Mesenchymal stem cell (in vitro differentiated cells and primary cell): ENCODE measurements at regions not wholly inside any gene's neighbourhood (a gene's known extent, or its start where the extent isn't known, plus 50 kb on each side); places are given as distances from the start of the nearest gene placed in this dataset.
A peak's percentile ranks its signal among the peaks of the same experiment; 100 is the strongest.

Experiments
- DNase-seq: peaks from one replicate; pipeline ENCODE4 v3.0.0-alpha.2; 2013
- H2AFZ ChIP-seq: one replicate; pipeline ENCODE4 v1.6.1; 2013; ENCODE audit warnings: low read depth, mild to moderate bottlenecking, control low read depth, inconsistent platforms, low read length, moderate library complexity
- H2AK5ac ChIP-seq: 2 replicates; pipeline ENCODE4 v1.6.1; 2013; ENCODE audit warnings: low read length, moderate library complexity, mild to moderate bottlenecking, inconsistent platforms; ENCODE audit not compliant: severe bottlenecking
- H2BK120ac ChIP-seq: one replicate; pipeline ENCODE4 v1.6.1; 2013; ENCODE audit warnings: low read depth, mild to moderate bottlenecking, inconsistent platforms, low read length, moderate library complexity
- H2BK12ac ChIP-seq, 2 experiments: one replicate each; pipeline ENCODE4 v1.6.1; 2013; ENCODE audit warnings: inconsistent platforms in 2 of 2, low read length in 2 of 2, mild to moderate bottlenecking in 2 of 2, moderate library complexity in 2 of 2, control low read depth in 1 of 2
- H2BK15ac ChIP-seq: one replicate; pipeline ENCODE4 v1.6.1; 2013; ENCODE audit warnings: mild to moderate bottlenecking, low read depth, inconsistent platforms; ENCODE audit not compliant: poor library complexity, severe bottlenecking
- H2BK5ac ChIP-seq: 2 replicates; pipeline ENCODE4 v1.6.1; 2013; ENCODE audit warnings: low read depth, mild to moderate bottlenecking, low read length, control low read depth, inconsistent platforms; ENCODE audit not compliant: poor library complexity, severe bottlenecking
- H3K14ac ChIP-seq, 2 experiments: one replicate each; pipeline ENCODE4 v1.6.1; 2013; ENCODE audit warnings: inconsistent platforms in 2 of 2, low read length in 2 of 2, control low read depth in 1 of 2, mild to moderate bottlenecking in 1 of 2, moderate library complexity in 1 of 2
- H3K18ac ChIP-seq, 2 experiments: one replicate each; pipeline ENCODE4 v1.6.1; 2013; ENCODE audit warnings: inconsistent platforms in 2 of 2, low read length in 2 of 2, control low read depth in 1 of 2, low read depth in 1 of 2, mild to moderate bottlenecking in 1 of 2
- H3K23ac ChIP-seq, 2 experiments: one replicate each; pipeline ENCODE4 v1.6.1; 2013; ENCODE audit warnings: inconsistent platforms in 2 of 2, low read length in 2 of 2, mild to moderate bottlenecking in 2 of 2, moderate library complexity in 2 of 2, control low read depth in 1 of 2
- H3K27ac ChIP-seq: 2 replicates; pipeline ENCODE4 v1.5.1; 2013; ENCODE audit warnings: mild to moderate bottlenecking, moderate library complexity, low read length, control low read depth, inconsistent platforms; ENCODE audit not compliant: poor library complexity, severe bottlenecking
- H3K27me3 ChIP-seq, 2 experiments: 2 replicates each; pipeline versions ENCODE4 v1.6.1 to v1.7.0; 2013; ENCODE audit warnings: low read length in 2 of 2, mild to moderate bottlenecking in 2 of 2, moderate library complexity in 2 of 2, control low read depth in 1 of 2, inconsistent platforms in 1 of 2; ENCODE audit not compliant: control insufficient read depth in 1 of 2, insufficient read depth in 1 of 2
- H3K36me3 ChIP-seq, 2 experiments: 2 replicates each; pipeline versions ENCODE4 v1.6.1 to v1.7.0; 2013; ENCODE audit warnings: low read length in 2 of 2, control low read depth in 1 of 2, inconsistent platforms in 1 of 2, low read depth in 1 of 2, mild to moderate bottlenecking in 1 of 2; ENCODE audit not compliant: insufficient read depth in 2 of 2, control insufficient read depth in 1 of 2
- H3K4ac ChIP-seq, 2 experiments: one replicate each; pipeline ENCODE4 v1.6.1; 2013; ENCODE audit warnings: inconsistent platforms in 2 of 2, low read length in 2 of 2, mild to moderate bottlenecking in 2 of 2, moderate library complexity in 2 of 2, control low read depth in 1 of 2, low read depth in 1 of 2
- H3K4me1 ChIP-seq: 2 replicates; pipeline ENCODE4 v1.6.1; 2013; ENCODE audit warnings: low read depth, low read length, control low read depth; ENCODE audit not compliant: control insufficient read depth, insufficient read depth
- H3K4me2 ChIP-seq: 2 replicates; pipeline ENCODE4 v1.6.1; 2013; ENCODE audit warnings: low read length, mild to moderate bottlenecking, inconsistent platforms; ENCODE audit not compliant: poor library complexity, severe bottlenecking
- H3K4me3 ChIP-seq, 2 experiments: 2 replicates each; pipeline versions ENCODE4 v1.5.1 to v1.7.0; 2013; ENCODE audit warnings: low read length in 2 of 2, mild to moderate bottlenecking in 2 of 2, control low read depth in 1 of 2, low read depth in 1 of 2; ENCODE audit not compliant: insufficient read depth in 1 of 2
- H3K79me1 ChIP-seq: replicated peaks from 2 replicates; pipeline ENCODE4 v1.6.1; 2013; ENCODE audit warnings: mild to moderate bottlenecking, control low read depth, low read length, inconsistent platforms; ENCODE audit not compliant: poor library complexity, severe bottlenecking
- H3K9ac ChIP-seq: 2 replicates; pipeline ENCODE4 v1.7.0; 2013; ENCODE audit warnings: mild to moderate bottlenecking, low read length, moderate library complexity
- H3K9me3 ChIP-seq: 2 replicates; pipeline ENCODE4 v1.7.0; 2013; ENCODE audit warnings: mild to moderate bottlenecking, low read length; ENCODE audit not compliant: control insufficient read depth
- H4K8ac ChIP-seq: one replicate; pipeline ENCODE4 v1.6.1; 2013; ENCODE audit warnings: inconsistent platforms, mild to moderate bottlenecking, low read length, moderate library complexity
- H4K91ac ChIP-seq: one replicate; pipeline ENCODE4 v1.6.1; 2013; ENCODE audit warnings: mild to moderate bottlenecking, low read length, inconsistent platforms
- WGBS: methylation state at CpG from one replicate; pipeline ENCODE4 v1.1.7; 2013; ENCODE audit warnings: mixed read lengths; 5-methylcytosine and 5-hydroxymethylcytosine counted together

DNA sequence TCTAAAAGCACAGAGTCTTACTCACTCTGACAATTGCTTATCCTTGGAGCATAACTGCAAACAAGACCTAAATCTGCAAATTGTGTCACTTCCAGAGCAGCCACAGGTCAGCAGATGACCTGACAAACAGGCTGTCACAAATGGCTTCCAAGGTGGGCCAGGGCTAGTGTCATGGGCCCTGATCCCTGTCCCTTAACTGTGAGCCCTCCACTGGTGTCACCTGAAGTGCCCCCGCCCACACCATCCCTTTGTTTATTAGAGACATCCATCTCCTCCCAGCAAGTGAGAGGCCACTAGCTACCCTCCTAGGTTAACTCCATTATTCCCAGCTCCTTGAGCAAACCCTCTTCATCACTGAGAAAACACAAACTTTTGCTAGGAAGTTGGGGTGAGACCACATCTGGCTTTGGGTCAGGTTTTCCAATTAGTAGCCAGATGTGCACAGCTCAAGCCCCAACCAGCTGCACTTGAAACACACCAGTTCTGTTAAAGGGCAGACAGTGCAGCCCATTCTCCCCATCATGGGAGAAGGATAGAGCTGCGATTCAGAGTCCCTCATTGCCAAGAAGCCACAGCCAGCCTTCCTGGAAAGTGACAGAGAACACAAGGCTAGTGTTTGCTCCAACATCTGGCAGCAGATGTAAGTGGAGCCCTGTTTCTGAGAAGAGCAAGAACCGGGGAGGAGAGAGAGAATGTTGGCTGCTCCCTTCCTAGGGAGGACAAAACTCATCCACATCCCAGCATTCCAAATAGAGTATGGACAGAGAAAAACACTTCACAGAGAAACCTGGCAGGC is 75.7 kb upstream of the NANOS1 start:
- H3K4ac ChIP-seq, result no peak overlapping the region
- H3K9me3 ChIP-seq, result no peaks in the 10 kb centered on the region
- H3K14ac ChIP-seq, result no peak overlapping the region
- H3K4me2 ChIP-seq, result no peak overlapping the region
- H3K23ac ChIP-seq, result no peak overlapping the region
- H3K36me3 ChIP-seq, result no peaks in the 10 kb centered on the region
- no peak overlapping the region for H2BK15ac ChIP-seq
- no peak overlapping the region for H2AK5ac ChIP-seq
- 84% methylated on average over 3 of the region's 3 CpGs for WGBS
- H2BK120ac ChIP-seq, result no peak overlapping the region
- no peak overlapping the region for H2BK5ac ChIP-seq
- no peak overlapping the region for H3K27ac ChIP-seq
- peak overlapping the region; percentile 22 for H4K91ac ChIP-seq
- no peak overlapping the region for H3K18ac ChIP-seq
- no peaks in the 10 kb centered on the region for H3K79me1 ChIP-seq
- no peak overlapping the region for H4K8ac ChIP-seq
- DNase-seq, result no peak
- H3K4me1 ChIP-seq, result peaks cover 3% of the 10 kb centered on the region
- H3K9ac ChIP-seq, result no peak overlapping the region
- no peak overlapping the region for H2BK12ac ChIP-seq
- H3K4me3 ChIP-seq, result no peak overlapping the region
- no peak overlapping the region for H2AFZ ChIP-seq
- H3K27me3 ChIP-seq, result peaks cover 0 to 13% of the 10 kb centered on the region in 2 experiments

DNA sequence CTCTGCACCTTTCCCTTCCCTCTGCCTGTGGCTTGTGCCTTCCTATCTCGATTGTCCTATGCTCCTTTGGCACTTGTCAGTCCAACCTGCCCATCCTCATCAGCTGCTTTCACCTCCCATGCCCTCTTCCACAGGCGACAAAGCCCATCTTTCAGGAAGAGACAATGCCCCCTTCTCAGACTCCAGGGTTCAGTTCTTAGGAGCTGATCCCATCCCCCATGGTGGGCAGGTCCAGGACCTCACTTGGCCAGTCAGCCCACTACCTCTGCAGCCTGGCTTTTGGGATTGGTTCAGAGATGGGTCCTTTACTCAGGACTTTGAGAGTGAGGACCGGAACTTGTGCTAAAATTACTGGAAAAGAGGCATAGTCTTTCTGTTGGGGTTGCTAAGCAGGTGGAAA is 74.0 kb upstream of the NANOS1 start:
- no peak overlapping the region for H2AK5ac ChIP-seq
- H3K79me1 ChIP-seq, result no peaks in the 10 kb centered on the region
- H3K4me2 ChIP-seq, result no peak overlapping the region
- no peak overlapping the region for H4K91ac ChIP-seq
- H2BK12ac ChIP-seq, result no peak overlapping the region
- H3K9me3 ChIP-seq, result no peaks in the 10 kb centered on the region
- H3K18ac ChIP-seq, result no peak overlapping the region
- no peak overlapping the region for H2BK5ac ChIP-seq
- peaks cover 10% of the 10 kb centered on the region for H3K4me1 ChIP-seq
- no peak overlapping the region for H3K27ac ChIP-seq
- 82% methylated on average over 3 of the region's 3 CpGs for WGBS
- no peak overlapping the region for H3K4ac ChIP-seq
- no peak overlapping the region for H2AFZ ChIP-seq
- H3K36me3 ChIP-seq, result no peaks in the 10 kb centered on the region
- no peak overlapping the region for H2BK15ac ChIP-seq
- no peak overlapping the region for H3K23ac ChIP-seq
- DNase-seq, result no peak
- no peak overlapping the region for H3K14ac ChIP-seq
- H3K27me3 ChIP-seq, result peaks cover 0 to 13% of the 10 kb centered on the region in 2 experiments
- no peak overlapping the region for H3K9ac ChIP-seq
- no peak overlapping the region for H2BK120ac ChIP-seq
- H4K8ac ChIP-seq, result no peak overlapping the region
- no peak overlapping the region for H3K4me3 ChIP-seq

DNA sequence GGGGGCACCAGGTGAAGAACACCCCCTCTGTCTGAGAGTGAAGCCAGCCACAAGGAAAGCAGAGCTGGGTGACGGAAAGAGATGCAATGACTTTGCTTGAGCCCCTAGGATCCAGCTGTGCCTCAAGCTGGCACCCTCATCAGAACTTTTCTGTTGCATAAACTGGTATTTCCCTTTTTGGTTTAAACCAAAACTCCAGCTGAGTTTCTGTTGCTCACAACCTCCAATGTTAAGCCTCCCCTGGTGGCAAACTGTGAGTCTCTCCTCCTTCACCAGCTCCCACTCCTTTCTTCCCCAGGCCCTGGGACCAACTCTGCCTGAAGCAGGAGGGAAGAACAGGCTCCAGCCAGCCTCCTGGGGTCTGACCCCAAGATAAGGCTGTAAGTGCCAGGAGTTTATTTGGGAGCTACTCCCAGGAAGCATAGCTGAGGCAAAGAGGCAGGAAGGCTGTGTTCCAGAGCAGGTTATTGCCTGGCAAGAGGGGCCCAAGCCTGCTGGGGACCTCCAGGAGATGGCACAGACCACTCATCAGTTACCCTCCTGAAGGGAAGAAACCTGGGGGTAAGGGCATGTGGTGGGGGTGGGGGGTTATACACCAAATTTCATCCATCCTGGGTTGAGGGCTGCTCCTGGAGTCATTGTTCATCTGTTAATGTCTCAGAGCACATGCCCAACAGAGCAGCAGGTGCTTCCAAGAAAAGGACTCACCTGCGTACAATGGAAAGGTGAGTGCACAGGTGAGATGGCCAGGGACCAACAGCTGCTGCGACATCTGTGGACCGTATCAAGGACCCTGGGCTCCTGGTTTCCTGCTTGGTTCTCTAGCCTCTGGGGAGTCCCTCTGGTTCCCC is 73.3 kb upstream of the NANOS1 start:
- 85% methylated on average over 4 of the region's 4 CpGs for WGBS
- H3K27me3 ChIP-seq, result peaks cover 0 to 13% of the 10 kb centered on the region in 2 experiments

DNA sequence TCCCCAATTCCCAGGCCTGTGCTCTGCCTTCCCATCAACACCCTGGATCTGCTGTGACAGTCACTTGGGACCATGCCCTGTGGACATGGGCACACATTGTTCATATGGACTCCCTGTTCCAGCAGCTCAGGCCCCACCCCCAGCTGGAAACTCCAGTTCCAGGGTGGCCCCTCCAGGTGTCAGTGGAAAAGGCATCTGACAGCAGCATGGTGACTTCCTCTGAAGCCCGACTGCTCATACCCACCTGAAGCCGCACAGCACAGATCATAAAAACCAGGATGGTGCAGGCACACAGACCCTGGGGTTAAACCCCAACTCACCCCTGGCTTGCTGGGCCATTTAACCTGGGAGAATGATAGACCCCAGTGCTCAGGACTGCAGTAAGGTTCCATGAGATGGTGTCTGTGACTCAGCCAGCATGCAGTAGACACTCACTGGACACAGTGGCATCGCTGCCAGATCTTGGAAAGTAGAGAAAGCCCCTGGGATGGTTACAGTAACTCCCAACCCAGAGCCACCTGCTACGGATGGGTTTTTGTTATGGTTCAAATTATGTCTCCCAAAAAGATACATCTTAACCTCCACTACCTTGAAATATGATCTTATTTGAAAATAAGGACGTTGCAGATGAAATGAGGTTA is 72.6 kb upstream of the NANOS1 start:
- Histone ChIP-seq H2BK5ac (no peak overlapping the region), H2AK5ac (no peak overlapping the region), H3K79me1 (no peaks in the 10 kb centered on the region), H3K4me3 (no peak overlapping the region), H2BK15ac (no peak overlapping the region), H3K27ac (no peak overlapping the region), H2BK12ac (no peak overlapping the region), H2BK120ac (no peak overlapping the region), H3K14ac (no peak overlapping the region), H3K36me3 (no peaks in the 10 kb centered on the region), H3K23ac (no peak overlapping the region), H3K4me1 (peaks cover 10% of the 10 kb centered on the region), H2AFZ (no peak overlapping the region), H3K4ac (no peak overlapping the region), H3K4me2 (no peak overlapping the region), H3K27me3 (peaks cover 0 to 13% of the 10 kb centered on the region in 2 experiments), H3K18ac (no peak overlapping the region), H4K91ac (no peak overlapping the region), H3K9me3 (no peaks in the 10 kb centered on the region), H4K8ac (no peak overlapping the region), H3K9ac (no peak overlapping the region)
- 86% methylated on average over 4 of the region's 5 CpGs for WGBS
- DNase-seq, result no peak

More for the DNA sequence above, 73.3 kb upstream of the NANOS1 start:
- Histone ChIP-seq H2BK5ac (no peak overlapping the region), H4K8ac (no peak overlapping the region), H2BK12ac (no peak overlapping the region), H3K4me1 (peaks cover 10% of the 10 kb centered on the region), H2AFZ (no peak overlapping the region), H3K9ac (no peak overlapping the region), H3K4ac (no peak overlapping the region), H3K4me2 (no peak overlapping the region), H3K9me3 (no peaks in the 10 kb centered on the region), H4K91ac (no peak overlapping the region), H3K14ac (no peak overlapping the region), H2BK15ac (no peak overlapping the region), H3K79me1 (no peaks in the 10 kb centered on the region), H2AK5ac (no peak overlapping the region), H3K18ac (no peak overlapping the region), H3K27ac (no peak overlapping the region), H2BK120ac (no peak overlapping the region), H3K36me3 (no peaks in the 10 kb centered on the region), H3K23ac (no peak overlapping the region), H3K4me3 (no peak overlapping the region)
- DNase-seq, result no peak
